ENCODE measurements at regions not wholly inside any gene's neighbourhood (a gene's known extent, or its start where the extent isn't known, plus 50 kb on each side); places are given as distances from the start of the nearest gene placed in this dataset.

DNA sequence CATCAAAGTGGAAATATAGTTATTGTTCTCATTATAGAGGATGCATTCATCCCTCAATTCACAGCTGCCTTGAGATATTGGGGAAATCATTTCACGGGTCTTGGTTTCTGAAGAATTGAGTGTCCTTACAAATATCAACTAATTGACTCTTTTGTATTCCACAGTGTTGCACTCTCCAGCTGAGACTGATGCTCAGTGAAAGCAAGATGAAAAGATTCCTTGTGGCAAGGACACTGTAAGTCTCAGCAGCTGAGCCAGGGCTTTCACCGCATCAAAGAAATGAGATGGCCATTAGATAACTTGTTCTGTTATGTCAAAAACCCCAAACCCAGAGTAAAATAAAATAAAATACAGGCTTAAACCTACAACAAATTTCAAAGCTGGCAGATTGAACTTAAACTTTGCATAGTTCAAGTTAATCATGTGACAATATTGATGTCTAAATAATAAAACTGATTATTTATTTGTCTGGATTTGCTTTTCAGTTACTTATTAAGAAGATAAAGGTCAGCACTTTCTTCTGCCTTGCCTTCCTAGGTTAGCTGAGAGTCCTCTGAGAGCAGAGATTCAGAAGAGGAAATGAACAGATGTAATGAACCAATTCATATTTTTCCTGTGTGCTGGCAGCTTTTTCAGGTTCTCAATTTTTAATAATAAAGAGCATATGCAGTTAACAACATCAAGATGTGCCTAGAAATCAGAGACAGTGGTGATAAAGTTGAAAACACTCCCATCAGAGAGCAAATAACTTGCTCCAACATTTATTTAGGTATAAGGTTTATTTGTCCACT, 82.4 kb upstream of the SMLR1 start (continued):
- TF ChIP-seq, protein P1, sequence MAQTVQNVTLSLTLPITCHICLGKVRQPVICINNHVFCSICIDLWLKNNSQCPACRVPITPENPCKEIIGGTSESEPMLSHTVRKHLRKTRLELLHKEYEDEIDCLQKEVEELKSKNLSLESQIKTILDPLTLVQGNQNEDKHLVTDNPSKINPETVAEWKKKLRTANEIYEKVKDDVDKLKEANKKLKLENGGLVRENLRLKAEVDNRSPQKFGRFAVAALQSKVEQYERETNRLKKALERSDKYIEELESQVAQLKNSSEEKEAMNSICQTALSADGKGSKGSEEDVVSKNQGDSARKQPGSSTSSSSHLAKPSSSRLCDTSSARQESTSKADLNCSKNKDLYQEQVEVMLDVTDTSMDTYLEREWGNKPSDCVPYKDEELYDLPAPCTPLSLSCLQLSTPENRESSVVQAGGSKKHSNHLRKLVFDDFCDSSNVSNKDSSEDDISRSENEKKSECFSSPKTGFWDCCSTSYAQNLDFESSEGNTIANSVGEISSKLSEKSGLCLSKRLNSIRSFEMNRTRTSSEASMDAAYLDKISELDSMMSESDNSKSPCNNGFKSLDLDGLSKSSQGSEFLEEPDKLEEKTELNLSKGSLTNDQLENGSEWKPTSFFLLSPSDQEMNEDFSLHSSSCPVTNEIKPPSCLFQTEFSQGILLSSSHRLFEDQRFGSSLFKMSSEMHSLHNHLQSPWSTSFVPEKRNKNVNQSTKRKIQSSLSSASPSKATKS (CRISPR knock-in tag; IDR thresholded peaks at IDR 0.05) = no peak
- no peak for TF ChIP-seq GATAD2B (IDR thresholded peaks at IDR 0.05; ENCODE audit: borderline replicate concordance)
- TF ChIP-seq RBM14 (IDR thresholded peaks at IDR 0.05; ENCODE audit: borderline replicate concordance, insufficient read depth, low read depth, low read length) = no peak

DNA sequence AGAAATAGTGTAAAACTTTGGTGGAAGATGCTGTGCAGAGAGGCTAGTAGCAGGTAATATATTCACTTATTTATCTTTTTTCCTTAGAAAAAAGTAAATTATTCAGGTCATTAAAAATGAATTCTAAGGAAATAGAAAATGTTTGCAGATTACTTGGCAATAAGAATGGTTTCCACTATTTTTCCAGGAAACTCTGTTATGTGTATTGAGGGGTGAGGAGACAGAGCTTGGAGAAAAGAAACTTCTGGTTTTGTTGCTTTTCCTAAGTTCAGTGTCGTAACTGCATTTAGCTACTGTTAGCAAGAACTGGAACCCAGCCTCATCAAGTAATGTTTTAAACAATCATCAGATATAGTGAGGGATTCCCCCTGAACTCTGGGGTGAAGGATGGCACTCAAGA, 79.2 kb upstream of the SMLR1 start:
- TF ChIP-seq ZNF140 (CRISPR knock-in tag; IDR thresholded peaks at IDR 0.05) (no peak), SRF (CRISPR knock-in tag; IDR thresholded peaks at IDR 0.05) (no peak), SAFB2 (IDR thresholded peaks at IDR 0.05; ENCODE audit: borderline replicate concordance, low read depth, low read length, severe bottlenecking) (no peak), BRD4 (IDR thresholded peaks at IDR 0.05) (no peak), RBFOX2 (IDR thresholded peaks at IDR 0.05; ENCODE audit: low read depth, low read length) (no peak)
- TF ChIP-seq, protein P2, sequence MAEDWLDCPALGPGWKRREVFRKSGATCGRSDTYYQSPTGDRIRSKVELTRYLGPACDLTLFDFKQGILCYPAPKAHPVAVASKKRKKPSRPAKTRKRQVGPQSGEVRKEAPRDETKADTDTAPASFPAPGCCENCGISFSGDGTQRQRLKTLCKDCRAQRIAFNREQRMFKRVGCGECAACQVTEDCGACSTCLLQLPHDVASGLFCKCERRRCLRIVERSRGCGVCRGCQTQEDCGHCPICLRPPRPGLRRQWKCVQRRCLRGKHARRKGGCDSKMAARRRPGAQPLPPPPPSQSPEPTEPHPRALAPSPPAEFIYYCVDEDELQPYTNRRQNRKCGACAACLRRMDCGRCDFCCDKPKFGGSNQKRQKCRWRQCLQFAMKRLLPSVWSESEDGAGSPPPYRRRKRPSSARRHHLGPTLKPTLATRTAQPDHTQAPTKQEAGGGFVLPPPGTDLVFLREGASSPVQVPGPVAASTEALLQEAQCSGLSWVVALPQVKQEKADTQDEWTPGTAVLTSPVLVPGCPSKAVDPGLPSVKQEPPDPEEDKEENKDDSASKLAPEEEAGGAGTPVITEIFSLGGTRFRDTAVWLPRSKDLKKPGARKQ (CRISPR knock-in tag; IDR thresholded peaks at IDR 0.05) = no peak
- Histone ChIP-seq H3K27ac (ENCODE audit: extremely low read depth, low read depth, low read length) (no peak overlapping the region), H3K36me3 (ENCODE audit: control insufficient read depth, insufficient read depth, low read length) (no peaks in the 10 kb centered on the region), H3K9me1 (ENCODE audit: control insufficient read depth, insufficient read depth, low read length) (no peaks in the 10 kb centered on the region), H3K4me1 (replicated peaks in 1 of 2; ENCODE audit: control insufficient read depth in 2 of 2, insufficient read depth in 2 of 2, low read length in 2 of 2) (no peaks in the 10 kb centered on the region), H3K9me3 (replicated peaks; ENCODE audit: control insufficient read depth, insufficient read depth, low read depth, low read length) (no peaks in the 10 kb centered on the region), H4K20me1 (replicated peaks; ENCODE audit: control insufficient read depth, insufficient read depth, low read length) (no peaks in the 10 kb centered on the region), H3K4me2 (ENCODE audit: insufficient read depth, low read length) (no peak overlapping the region), H2AFZ (ENCODE audit: low read depth, low read length) (no peak overlapping the region), H3K27me3 (ENCODE audit: control insufficient read depth in 2 of 2, insufficient read depth in 2 of 2, low read length in 2 of 2) (no peaks in the 10 kb centered on the region), H3K9ac (ENCODE audit: insufficient read depth in 1 of 2, low read depth in 2 of 2, low read length in 2 of 2) (no peak overlapping the region), H3K4me3 (no peak overlapping the region), H3K79me2 (ENCODE audit: control insufficient read depth, insufficient read depth, low read length) (no peaks in the 10 kb centered on the region)
- DNase-seq (ENCODE audit: extremely low read depth in 1 of 4, low spot score in 3 of 4) (no peak), ATAC-seq (no peak), FAIRE-seq (no peak)
- intact Hi-C loops (cut with micrococcal nuclease) = no loop called here
- in situ Hi-C loops (cut with MboI) = no loop called here
- BruUV-seq (replicated peaks) = no TSS peak
- WGBS (ENCODE audit: insufficient coverage, low coverage, missing lambda C conversion rate) = 0% methylated on average over 1 of the region's 1 CpG
- ChIA-PET POLR2A (no interaction called here), CTCF (ENCODE audit: low intra/inter-chr PET ratio) (no interaction called here)
